ENCODE measurements at regions not wholly inside any gene's neighbourhood (a gene's known extent, or its start where the extent isn't known, plus 50 kb on each side); places are given as distances from the start of the nearest gene placed in this dataset.
"Not testable (repeated sequence)": the region's sequence is repeated elsewhere in the genome, so short reads cannot be mapped to it uniquely, and the experiment has no call there.

DNA sequence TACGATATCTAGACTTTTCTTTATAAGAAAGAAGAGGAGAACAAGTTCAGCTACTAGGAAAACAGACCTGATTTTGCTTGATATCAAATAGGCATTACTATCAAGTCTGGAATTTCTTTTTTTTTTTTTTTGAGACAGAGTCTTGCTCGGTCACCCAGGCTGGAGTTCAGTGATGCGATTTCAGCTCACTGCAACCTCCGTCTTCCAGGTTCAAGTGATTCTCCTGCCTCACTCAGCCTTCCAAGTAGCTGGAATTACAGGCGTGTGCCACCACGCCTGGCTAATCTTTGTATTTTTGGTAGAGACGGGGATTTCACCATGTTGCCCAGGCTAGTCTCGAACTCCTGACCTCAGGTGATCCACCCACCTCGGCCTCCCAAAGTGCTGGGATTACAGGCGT lies 78.8 kb upstream of the KLF4 start:
- not testable (repeated sequence) for DNase-seq (ENCODE audit: low read depth in 2 of 3, low spot score in 1 of 3)

DNA sequence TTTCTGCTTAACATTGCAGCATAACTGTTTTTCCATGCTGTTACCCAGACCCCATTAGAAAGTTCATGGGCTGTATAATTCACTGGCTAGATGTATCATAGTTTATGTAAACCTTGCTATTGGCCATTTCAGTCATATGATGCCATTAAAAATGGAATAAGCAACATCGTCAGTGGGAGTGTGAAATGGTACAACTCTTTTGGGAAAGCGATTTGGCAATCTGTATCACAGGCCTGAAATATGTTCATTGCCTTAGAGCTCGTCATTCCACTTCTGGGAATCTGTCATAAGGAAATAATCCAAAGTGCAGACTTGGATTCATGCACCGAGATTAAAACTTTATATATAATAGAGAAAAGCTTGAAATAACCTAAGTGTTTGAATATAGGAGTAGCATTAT lies 77.9 kb upstream of the KLF4 start:
- no peak for DNase-seq (ENCODE audit: low read depth in 2 of 3, low spot score in 1 of 3)

DNA sequence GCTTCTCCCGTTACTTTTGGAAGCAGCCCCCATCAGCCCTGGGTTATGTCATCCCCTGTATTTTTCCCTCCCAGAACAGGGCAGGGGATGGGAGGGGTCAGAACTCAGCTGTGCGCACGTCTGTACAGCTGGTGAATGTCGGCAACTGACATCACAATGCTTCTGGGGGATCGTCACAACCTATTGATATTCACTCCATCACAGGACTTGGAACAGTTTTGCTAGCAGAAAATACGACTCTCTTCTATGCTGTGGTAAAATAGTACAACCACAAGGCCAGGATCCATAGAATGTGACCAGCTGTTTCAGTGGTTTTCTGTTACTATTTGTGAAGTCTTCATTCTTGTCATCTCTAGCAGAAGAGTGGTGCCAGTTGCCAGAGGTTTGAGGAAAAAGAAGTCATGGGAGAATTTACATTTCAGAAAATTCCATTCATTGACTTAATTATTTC lies 77.1 kb upstream of the KLF4 start:
- no peak for DNase-seq (ENCODE audit: low read depth in 2 of 3, low spot score in 1 of 3)

DNA sequence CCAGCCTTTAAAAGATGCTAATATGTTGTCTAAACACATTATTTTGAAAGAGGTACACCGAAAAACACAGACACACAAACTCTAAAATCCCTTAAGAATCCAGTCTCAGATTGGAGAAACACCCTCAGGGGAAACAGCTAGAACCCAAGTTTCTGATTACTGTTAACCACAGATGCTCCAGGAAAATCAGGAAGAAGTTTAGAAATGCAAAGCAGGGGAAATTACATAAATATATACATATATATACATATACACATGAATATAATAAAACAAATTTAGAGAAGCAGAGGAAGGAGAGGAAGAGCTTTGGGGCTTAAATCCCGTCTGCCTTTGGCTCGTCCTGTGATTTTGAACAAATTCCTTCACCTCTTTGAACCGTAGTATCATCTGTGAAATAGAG lies 73.2 kb upstream of the KLF4 start:
- DNase-seq (ENCODE audit: low read depth in 2 of 3, low spot score in 1 of 3) = no peak

- DNase-seq (ENCODE audit: low read depth in 2 of 3, low spot score in 1 of 3) = no peak
Observed at GRCh38 chr9:107559494-107560086, 70.0 kb upstream of the KLF4 start.

DNA sequence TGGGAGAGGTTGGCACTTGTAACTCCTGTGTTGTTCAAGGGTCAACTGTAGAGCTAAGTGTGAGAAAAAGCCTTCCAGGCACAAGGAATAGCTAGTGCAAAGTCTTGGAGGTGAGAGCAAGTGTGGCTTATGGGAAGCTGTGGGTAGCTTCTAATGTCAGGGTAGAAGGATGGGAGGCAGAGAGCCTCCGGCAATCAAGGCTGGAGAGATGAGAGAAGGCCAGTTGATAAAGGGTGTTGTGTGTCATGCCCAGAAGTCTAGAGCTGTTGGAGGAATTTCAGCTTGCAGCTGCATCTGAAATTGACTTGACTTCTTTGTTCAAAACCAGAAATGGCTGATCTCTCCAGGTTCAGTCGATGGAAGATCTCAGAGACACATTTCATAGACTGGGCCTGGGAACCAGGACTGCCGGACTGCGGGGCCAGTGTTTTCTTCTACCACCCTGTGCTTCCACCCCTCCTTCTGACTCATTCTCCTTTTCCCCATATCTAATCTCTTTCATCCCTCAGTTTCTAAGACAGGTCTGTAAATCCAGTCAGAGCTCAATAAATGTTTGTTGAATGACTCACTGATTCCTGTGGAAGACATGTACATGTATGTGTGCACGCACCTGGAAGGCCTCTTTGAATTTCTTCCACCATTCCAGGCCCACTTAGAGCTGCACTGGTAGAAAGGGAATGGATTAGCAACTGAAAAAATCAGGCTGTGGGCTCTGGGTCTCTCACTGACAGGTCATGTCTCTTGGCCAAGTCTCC lies 67.8 kb upstream of the KLF4 start:
- no peak for DNase-seq (ENCODE audit: low read depth in 2 of 3, low spot score in 1 of 3)

GRCh38 chr9:107554636-107555035 lies 65.1 kb upstream of the KLF4 start:
- DNase-seq (ENCODE audit: low read depth in 2 of 3, low spot score in 1 of 3) = no peak

DNA sequence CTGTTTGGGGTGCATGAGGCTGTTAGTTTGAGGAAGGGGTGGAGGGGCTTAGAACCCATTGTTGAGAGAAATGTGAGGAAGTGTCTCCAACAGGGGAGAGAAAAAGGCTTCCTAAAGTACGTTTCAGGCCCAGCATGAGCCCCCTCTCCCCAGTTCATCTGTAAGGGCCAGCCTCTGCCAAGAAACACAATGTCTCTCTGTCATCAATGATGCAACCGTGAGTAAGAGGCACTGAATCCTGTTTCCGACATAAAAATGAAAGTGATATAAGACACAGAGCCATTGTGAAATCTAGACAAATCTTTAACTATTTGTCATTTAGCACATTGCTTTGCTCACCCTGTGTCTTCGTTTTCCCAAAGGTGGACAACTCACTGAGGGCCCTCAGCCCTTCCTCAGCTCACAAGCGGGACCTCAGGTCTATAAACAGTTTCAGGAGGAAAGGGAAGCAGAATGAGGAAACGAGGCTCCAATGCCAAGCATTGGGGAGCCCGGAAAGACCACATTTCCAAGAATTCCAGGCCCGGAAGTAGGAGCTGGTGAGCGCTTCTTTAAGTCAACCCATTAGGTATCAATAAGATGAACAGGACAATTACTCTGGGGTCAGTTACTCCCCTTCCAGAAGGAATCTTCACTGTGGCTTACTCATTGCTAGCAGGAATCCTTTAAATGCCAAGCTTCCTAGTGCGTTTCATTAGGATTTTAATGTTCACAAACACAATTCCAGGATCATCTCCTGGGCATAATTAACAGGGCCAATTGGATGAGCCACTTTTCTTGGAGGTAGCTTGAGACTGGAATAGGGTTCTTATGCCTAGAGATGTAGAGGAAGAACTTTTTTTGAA lies 59.0 kb upstream of the KLF4 start:
- DNase-seq (ENCODE audit: low read depth in 2 of 3, low spot score in 1 of 3) = no peak

GRCh38 chr9:107547772-107548297 lies 58.3 kb upstream of the KLF4 start:
- DNase-seq (ENCODE audit: low read depth in 2 of 3, low spot score in 1 of 3) = no peak

DNA sequence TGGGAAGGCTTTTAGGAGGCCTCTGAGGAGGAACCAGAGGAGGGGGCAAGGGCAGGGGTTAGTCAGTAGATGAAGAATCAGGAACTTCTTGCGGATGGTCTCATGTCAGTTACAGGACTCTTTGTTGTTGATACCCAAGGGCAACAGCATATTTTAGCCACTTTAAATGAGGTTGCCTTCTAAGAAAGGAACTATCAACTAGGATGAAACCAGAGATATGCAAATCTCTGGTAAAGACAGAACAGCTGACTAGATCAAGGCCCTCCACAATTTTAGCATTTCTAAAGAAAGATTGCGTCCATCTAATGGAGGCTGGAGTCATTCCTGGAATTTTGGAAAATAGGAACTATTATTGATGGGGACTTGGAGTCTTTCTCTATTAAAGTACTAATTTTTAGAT lies 57.7 kb upstream of the KLF4 start:
- DNase-seq (ENCODE audit: low read depth in 2 of 3, low spot score in 1 of 3) = no peak

- no peak for DNase-seq (ENCODE audit: low read depth in 2 of 3, low spot score in 1 of 3)
Observed at GRCh38 chr9:107546859-107547258, 57.3 kb upstream of the KLF4 start.

DNA sequence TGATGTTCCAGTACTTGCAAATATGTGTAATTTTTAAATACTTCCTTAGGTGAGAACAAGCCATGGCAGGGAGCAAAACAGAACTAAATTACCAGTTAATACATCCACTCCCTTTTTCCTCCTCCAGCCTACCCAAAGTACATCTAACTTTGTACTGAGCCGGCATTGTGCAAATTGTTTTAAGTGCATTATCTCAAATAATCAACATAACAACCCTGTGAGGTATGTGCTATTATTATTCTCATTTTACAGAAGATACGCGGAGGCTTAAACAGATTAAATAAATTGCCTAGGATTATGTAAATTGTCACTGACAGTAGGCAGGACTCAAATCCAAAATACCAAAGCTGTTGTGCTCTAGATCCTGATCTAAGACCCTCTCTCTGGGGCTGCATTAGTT lies 55.5 kb upstream of the KLF4 start:
- no peak for DNase-seq (ENCODE audit: low read depth in 2 of 3, low spot score in 1 of 3)

DNA sequence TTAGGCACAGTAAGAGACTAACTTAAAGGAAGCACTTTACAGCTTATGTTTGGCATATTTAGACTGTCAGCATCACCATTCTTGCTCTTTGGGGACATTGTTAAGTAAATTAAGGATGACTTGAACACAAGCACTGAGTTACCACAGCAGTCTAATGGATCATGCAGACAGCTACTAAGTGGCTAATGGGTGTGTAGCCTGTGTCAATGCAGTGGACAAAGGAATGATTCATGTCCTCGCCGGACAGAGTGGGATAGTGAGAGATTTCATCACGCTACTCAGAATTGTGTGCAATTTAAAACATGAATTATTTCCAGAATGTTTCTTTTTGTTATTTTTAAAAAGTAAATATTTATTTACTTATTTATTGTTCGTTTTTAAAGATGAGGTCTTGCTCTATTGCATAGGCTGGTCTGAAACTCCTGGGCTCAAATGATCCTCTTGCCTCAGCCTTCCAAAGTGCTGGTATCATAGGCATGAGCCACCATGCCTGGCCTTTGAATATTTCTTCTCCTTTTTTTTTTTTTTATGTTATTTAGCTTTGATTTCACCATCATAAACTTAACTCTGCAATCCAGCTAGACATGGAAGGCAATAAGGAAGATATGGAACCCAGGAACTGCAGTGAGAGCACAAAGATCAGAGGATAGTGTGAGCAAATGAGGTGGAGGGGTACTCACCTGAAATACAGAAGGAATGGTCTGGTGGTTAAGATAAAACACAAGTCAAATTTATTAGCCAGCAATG lies 53.0 kb upstream of the KLF4 start:
- no peak for DNase-seq (ENCODE audit: low read depth in 2 of 3, low spot score in 1 of 3)

DNA sequence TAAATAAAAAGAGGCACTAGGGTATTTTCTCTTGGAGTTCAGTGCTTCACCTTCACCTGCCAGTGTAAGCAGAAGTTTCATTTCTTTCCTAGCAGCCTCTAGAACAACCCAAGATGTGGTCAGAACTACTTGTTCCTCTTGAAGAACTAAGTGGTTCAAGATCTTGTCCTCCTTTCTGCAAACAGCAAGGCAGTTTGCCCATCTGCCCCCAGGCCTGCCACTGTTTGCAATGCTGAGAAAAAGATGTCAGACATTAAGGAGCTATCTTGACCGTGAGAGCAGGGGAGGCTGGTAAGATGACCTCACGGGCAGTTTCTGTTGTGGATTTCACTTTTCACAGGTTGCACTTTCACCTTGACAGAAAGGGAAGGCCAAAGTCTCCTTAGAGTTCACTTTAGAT lies 52.0 kb upstream of the KLF4 start:
- DNase-seq (ENCODE audit: low read depth in 2 of 3, low spot score in 1 of 3) = no peak

- no peak for DNase-seq (ENCODE audit: low read depth in 2 of 3, low spot score in 1 of 3)
Observed at GRCh38 chr9:107540164-107540561, 50.6 kb upstream of the KLF4 start.

- no peak for DNase-seq (ENCODE audit: low read depth in 2 of 3, low spot score in 1 of 3)
Observed at GRCh38 chr9:107539427-107540163, 50.0 kb upstream of the KLF4 start.

Measured in stimulated activated CD4-positive, alpha-beta T cell treated with anti-CD3 and anti-CD28 coated beads, Interleukin-12 subunit alpha, Interleukin-12 subunit beta, amount 100 ng/mL, for 48 hours (primary cell).